Iris pigment epithelial cell (primary cell): ENCODE measurements at regions not wholly inside any gene's neighbourhood (a gene's known extent, or its start where the extent isn't known, plus 50 kb on each side); places are given as distances from the start of the nearest gene placed in this dataset.
"Not testable (repeated sequence)": the region's sequence is repeated elsewhere in the genome, so short reads cannot be mapped to it uniquely, and the experiment has no call there.

Source experiments
- DNase-seq: peaks from one replicate; pipeline ENCODE4 v3.0.0-alpha.2; 2011; ENCODE audit warnings: low read depth

DNA sequence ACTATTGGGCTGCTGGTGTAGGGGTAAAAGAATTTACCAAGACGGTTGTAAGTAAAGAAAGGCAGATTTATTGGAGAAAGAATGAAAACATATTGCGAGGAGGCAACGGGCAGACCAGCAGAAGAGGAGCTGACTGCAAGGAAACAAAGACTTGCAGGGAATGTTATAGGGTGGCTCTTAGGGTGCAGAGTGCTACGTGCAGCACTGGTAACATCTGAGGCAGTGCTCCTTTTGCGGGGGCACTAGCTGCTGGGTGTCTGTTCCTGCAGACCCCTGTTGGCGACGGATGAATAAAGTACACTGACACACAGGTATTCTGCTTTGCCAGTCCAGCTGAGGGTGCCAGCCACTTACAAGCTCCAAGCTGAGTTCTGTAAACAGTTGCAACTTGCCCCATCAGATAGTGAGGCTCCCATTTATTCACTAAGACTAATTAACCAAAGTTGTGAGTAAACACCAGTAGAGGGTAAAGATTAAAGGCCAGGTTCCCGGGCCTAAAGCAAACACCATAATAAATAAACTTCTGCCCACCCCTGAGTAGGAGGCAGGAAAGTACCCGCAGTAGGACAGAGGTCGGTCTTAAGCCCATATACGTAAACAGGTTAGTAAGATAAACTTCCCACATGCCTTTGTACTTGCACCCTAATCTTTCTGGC lies 140.2 kb upstream of the KCNK1 start:
- no peak for DNase-seq

DNA sequence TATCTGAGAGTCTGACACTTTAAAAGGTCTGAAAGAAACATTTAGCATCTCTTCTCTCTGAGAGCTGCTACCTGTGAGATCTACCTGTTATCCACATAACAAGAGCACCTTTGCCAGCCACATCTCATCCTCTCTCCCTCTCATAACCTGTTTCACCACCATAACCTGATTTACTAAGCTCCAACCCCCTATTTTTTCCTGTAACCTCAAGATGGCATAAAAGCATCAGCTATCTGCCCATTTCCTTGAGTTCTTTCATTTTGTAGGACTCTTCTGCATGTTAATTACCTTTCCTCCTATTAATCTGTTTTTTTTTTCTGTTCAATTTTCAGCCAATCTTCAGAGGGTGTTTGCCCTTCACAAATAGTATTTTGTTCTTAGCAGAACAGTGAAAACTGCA lies 136.5 kb upstream of the KCNK1 start:
- DNase-seq, result no peak

DNA sequence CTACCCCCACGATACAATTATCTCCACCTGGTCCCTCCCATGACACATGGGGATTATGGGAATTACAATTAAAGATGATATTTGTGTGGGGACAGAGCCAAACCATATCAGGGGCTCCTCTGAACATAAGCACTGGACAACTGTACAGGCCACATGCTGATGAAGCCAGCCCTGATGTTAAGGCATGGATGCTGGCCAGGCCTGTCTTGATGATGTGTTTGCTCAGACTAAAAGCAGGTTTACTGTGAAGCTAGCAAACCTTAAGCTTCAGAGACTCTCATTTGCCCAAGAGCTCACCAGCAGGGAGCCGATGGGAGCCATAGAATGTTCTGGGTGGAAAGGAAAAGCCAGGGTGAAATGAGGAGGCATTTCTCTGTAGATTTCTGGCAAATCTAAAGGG lies 135.3 kb upstream of the KCNK1 start:
- DNase-seq, result no peak

DNA sequence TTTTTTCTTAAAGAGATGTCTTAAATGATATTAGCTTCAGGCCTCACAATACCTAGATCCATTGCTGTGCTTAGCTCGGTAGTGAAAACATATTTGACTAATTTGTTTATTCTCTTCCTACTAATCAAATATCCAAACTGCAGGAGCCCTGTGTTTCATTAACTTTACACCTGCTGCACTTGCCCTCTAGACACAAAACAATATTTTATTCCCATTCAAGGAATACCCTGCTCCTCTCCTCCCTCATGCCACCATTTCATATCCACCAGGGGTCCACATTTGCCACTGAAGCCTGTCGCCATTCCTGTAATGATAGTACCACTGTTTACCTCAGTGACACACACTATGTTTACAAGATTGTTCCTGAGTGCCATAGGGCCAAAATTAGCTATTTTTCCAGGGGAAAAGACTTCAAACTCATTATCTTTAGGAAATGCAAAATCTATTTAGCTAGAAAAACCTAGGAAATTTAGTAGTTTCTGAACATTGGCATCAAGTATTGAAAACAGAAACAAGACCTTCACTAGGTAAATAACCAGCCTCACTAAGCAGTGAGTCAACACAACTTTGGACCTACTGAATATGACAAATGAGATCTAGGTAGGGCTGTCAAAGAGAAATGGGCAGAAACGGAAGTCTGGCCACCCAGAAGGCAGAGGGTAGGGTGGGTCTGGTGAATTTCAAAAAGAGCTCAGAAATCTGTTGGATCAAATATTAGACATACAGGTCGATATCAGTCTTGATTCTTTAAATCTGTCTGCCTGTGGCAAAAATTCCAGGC lies 134.6 kb upstream of the KCNK1 start:
- no peak for DNase-seq

DNA sequence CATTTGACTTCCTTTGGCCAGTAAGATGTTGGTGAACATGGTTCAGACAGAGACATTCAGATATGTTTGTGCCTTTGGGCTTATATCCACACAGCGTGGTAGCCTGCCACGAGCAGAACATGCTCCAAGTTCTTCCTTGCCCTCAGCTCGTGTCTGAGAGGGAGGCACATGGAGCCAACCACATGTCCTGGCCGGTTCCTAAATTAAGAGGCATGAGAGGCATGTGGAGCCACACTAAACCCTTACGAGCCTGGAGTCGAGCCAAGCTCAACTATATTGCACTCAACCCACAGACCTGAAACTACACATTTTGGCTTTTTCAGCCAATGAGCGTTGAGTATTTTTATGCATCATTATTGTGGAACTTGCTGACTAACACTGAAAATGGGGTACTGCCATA lies 133.7 kb upstream of the KCNK1 start:
- no peak for DNase-seq

DNA sequence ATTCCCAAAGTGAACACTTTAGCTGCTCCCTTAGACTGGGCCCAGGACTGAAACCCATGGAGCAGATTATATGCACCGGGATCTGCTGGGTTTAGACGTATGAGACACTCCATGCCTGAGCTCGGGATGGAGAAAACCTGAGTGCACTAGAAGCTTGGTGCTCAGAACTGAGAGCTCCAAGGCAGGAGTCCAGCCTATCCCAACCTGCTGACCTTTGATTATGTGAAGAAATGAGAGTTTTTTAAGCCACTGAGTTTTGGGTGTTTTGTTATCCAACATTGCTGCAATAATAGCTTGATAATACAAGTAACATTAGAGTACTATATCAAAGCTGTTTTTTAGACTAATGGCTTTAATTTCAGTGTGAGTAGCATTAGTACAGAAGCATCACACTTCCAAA lies 131.5 kb upstream of the KCNK1 start:
- DNase-seq, result no peak

DNA sequence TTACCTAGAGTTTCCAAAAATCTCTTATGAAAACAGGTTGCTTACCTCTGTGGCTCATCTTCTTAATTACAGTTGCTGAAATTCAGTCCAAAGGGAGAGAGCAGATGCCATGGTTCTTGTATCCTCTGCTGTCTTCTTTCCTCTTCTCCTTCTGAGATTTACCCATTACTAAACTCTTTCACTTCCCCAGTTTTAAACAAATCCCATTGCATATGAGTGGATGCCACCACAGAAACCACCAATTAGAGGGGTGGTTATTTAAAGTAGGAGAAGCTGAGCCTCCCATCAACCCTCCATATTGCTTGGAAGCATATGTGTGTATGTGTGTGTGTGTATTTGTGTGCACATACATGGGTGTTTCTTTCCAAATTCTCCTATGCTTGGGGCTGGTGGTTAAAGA lies 128.5 kb upstream of the KCNK1 start:
- no peak for DNase-seq

DNA sequence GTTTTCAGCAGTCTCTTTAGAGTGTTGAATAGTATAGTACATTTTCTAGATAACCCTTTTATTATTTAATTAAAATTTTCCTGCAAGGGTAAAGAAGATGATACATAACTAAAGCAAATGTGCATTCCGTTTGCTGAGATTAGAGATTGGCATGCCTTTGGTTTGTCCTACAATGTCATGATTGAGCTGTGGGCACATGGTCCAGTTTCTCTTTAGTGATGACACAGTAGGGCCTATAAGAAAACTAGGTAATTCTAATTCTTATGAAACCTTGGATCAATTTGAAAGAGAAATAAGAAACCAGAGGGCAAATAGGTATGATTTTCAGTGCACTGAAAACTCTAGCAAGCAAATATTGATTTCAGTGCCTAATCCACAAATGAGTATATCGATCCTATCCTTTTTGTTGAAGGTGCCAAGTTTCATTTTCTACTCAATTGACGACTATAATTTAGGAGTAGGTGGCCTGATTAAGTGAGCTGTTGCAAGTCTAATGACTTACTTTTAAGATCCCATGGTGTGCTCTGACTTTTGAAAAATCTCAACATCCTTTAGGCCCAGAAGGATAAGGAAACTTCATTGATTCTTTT lies 128.0 kb upstream of the KCNK1 start:
- DNase-seq, result no peak

DNA sequence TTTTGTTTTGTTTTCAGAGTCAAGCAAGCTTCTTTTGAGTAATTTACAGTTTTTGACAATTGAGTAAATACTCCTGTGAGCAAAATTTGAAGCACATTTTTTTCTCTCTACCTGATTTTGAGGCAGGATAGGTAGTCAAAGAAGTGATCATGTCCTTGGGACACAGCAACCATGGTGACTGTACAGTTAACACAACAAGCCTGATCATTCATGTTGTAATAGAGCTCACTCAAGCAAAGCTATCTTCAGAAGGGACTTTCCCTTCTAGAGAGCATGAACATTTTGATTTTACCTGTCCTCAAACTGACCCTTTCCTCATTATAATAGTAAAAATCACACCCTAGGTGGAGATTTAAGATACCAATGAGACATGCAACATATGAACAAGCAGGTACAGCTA lies 126.5 kb upstream of the KCNK1 start:
- no peak for DNase-seq

DNA sequence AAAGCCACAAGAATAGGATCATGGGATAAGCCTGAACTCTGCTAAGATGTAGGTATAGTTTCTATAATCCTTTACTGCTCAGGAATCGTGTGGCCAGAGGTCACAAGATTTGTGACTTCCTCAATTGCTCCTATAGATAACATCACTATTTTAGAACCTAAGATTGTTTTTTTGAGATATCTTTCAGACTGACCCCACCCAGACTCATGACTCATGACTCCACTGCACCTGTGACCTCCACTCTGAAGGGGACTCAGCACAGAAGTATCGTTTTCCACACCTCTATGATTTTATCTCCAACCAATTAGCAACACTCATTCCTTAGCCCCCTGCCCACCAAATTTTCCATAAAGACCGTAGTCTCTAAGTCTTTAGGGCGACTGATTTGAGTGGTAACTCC lies 124.5 kb upstream of the KCNK1 start:
- no peak for DNase-seq

DNA sequence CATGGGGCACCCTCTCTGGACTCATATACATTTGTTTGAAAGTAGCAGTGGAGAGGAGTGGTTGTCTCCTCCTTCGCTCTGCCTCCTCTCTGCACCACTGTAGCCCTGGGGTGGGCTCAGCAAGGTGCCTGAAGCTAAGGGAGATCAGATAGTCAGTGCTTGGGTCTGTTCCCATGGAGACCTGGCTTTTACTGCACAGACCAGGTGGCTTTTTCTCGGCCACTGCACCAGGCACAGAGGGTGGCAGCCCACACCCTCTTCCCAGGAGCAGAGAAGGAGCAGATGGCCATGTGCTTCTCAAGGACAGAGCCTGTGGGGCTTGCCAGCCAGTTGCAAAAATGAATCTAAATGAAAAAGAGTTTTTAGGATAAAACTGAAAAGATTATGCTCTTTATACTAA lies 123.4 kb upstream of the KCNK1 start:
- no peak for DNase-seq

DNA sequence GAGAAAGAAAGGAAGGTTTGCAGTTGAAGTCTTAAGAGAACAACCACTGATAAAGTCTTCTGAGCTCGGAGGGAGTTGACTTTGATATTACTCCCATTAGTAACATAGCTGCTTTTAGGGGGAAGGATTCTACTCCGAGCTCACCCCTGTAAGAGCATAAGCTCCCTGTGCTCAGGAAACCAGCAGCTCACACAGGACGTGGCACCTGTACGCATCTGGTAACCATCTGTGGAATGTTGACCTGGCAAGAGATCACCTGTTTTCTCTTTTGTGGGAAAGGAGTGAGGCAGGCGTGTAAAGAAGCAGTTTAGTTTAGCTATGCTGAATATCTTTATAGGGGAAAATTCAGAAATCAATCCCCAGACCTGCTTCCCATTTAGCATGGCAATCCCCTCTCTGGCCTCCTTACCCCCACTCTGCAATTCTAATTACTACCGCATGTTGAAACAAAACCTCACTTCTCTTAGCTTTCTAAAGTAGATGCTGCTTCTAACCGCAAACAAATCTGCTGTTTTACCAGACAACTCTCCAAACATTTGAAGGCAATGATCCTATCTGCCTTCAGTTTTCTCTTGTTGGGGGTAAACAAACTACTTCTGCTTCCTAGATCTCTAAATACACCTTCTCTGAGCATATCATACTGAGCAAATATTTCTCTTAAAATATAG lies 121.8 kb upstream of the KCNK1 start:
- DNase-seq, result no peak

DNA sequence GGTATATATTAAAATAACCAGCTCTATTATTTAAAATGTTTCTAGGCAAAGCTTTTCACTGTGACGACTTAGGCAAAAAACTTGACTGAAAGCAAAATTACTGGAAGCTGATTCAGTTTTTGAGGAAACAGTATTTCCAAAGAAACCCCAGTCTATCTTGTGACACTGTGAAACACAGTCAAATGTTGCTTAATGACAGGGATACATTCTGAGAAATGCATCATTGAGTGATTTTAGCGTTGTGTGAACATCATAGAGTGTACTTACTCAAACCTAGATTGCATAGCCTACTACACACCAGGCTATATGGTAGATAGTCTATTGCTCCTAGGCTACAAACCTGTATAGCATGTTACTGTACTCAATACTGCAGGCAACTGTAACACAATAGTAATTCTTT lies 116.9 kb upstream of the KCNK1 start:
- DNase-seq, result no peak

DNA sequence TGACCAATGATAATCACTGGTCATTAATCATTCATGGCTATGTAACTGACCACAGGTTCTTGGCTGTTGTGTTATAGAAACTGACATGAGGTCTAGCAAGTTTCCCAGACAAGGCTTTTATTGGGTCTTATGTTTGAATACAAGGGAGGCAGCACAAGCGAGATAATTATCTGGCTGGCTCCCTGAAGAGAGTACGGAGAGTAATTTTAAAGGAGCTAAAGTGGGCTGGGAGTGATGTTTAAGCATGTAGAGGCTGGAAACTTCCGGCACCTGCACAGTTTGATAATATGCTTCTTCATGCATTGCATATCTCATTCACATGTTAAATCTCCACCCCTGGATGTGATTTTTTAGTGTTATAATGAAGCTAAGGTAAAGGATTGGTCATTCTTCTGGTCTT lies 116.2 kb upstream of the KCNK1 start:
- DNase-seq, result no peak

DNA sequence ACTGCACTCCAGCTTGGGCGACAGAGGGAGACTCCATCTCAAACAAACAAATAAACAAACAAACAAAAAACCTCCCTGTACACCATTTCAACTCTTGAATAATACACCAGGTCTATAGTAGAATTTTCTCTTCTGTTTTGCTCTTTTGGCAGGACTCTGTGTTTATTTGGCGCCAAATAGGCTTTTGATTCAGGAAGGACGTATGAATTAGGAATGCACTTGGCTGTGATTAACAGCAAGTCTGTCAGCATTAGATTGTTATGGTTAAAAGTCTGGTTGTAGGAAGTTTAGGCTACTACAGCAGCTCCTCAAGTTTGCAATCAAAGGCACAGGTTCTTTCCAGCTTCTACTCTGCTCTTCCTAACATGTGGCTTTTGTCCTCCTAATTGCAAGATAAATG lies 113.8 kb upstream of the KCNK1 start:
- DNase-seq, result no peak

DNA sequence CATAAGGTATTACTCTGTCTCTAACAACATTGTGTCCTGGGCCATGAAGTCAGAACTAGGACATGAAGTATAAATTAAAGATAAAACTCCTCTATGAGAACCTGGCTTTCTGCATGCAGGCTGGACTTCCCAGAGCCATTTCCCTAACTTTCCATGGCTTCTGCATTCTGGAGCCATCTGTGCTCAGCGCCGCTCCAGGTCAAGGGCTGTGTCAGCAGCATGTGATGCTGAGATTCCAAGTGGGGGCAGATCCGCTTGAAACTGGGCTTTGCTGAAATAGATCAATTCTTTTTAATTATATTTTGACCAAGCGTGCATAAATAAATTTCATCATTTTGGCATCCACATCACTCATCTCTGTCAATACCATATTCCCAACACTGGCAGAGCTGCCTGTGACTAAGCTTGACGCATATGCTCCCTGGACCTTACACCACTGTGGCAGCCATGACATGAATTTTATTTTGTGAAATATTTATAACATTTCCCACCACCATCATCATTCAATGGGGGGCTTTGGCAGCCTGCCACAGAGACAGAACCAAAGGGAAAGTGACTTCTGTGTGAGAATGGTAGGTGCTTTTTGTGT lies 110.4 kb upstream of the KCNK1 start:
- DNase-seq, result no peak

DNA sequence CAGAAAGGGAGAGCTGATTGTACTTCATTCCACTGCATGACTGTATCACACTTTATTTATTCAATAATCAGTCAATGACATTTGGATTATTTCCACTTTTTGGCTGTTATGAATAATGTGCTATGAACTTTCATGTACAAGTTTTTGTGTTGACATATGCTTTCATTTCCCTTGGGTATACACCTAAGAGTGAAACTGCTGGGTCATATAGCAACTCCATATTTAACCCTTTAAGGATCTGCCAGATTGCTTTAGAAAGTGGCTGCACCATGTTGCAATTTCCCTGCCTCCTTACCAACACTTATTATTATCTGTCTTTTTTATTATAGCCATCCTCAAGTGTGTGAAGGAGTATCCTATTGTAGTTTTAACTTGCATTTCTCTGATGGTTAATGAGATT lies 108.8 kb upstream of the KCNK1 start:
- no peak for DNase-seq

DNA sequence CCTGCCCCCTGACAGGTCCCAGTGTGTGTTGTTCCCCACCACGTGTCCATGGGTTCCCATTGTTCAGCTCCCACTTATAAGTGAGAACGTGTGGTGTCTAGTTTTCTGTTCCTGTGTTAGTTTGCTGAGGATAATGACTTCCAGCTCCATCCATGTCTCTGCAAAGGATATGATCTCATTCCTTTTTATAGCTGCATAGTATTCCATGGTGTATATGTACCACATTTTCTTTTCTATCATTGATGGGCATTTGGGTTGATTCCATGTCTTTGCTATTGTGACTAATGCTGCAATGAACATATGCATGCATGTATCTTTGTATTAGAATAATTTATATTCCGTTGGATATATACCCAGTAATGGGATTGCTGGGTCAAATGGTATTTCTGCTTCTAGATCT lies 108.0 kb upstream of the KCNK1 start:
- not testable (repeated sequence) for DNase-seq

DNA sequence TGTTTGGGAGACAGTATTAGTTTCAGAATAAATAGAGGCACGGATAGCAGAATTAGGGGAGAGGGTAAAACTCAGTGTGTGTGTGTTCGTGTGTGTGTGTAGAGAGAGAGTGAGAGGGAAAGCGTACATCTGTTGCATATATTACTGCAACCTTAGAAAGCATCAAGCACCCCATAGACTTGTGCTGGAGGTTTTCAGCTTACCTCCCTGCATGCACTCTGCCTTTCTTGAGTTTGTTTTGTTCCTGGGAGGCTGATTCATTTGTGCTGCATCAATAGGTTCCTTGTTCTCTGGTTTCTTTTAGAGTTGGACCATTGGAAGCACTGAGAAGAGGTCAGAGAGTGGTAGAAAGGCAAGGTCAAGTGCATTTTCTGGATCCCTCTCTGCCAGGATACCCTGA lies 104.4 kb upstream of the KCNK1 start:
- DNase-seq, result no peak

DNA sequence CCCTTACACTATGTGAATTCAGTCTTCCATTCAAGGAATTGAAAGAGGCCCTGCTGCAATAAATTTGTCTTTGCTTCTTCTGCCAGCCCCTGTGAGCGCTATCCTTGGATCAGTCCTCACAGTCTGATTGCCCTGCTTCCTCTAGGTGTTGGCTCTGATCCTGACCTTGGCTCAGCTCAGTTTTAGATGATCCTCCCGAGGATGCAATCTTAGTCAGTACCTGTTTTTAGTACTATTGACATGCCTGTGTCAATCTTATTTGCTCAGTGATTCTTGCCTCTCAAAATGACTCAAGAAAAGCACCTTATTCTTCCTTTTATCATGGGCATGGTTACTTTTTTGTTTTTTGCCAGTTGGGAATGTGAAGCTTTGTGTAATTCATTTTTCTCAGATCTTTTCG lies 101.4 kb upstream of the KCNK1 start:
- no peak for DNase-seq

DNA sequence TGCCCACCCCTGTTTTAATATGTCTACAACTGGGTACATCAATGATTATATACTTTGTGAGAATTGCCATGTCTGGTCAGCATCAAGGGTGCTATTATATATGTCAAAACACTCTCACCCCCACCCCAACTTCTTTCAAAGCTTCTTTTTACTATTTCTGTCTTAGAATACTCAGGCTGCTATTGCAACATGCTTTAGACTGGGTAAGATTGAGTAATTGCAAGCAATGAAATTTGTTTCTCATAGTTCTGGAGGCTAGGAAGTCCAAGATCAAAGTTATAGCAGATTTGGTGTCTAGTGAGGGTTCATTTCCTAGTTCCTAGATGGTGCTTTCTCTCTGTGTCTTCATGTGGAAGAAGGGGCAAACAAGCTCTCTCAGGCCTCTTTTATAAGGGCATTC lies 100.5 kb upstream of the KCNK1 start:
- no peak for DNase-seq

DNA sequence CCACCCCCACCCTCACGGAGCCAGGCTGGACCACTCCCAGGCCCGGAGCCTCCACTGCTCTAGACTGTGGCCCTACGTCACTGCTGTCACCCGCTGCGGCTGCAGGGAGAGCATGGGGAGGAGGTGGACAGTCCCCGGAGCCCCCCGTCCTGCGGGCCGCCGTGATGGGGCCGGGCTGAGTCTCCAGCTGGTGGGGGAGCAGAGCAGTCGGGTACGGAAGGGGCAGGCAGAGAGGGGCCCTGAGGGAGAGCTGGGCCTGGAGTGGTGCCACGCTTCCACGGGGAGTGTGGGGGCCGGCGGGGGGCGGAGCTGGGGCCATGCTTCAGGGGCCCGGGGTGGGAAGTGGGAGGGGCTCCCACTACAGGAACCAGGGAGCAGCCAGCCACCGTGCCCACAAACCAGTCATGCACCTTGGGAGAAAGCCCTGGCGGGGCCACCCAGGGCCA lies 98.9 kb upstream of the KCNK1 start:
- no peak for DNase-seq

DNA sequence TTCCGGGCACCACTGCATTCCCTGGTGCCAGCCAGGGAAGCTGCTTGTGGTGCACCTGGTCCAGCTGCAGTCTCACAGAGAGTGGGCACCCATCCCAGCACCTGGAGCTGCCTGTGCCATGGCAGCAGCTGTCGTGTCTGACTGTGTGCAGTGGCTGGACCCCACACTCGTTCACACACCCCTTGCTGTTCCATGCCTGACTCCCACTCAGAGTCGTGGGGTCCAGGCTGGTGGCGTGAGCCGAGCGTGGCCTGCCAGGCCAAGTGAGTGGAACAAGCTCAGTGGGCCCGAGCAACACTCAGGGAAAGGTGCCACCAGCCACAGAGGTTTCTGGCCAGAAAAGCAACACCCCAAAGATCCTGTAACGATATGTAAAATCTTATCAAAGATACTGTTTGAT lies 97.2 kb upstream of the KCNK1 start:
- DNase-seq, result no peak
